HEK293 (cell line): ENCODE measurements at regions not wholly inside any gene's neighbourhood (a gene's known extent, or its start where the extent isn't known, plus 50 kb on each side); places are given as distances from the start of the nearest gene placed in this dataset.
"Not testable (repeated sequence)": the region's sequence is repeated elsewhere in the genome, so short reads cannot be mapped to it uniquely, and the experiment has no call there.

Experiments
- CTCF ChIA-PET: fragments of 350-600 bp; formaldehyde crosslinking; extraction: SDS; loops from one replicate; lab custom pipeline; 2021; ENCODE audit warnings: antibody characterized with exemption; lab: Yijun Ruan, JAX
- POLR2A ChIA-PET: fragments of 300-600 bp; formaldehyde crosslinking; extraction: SDS; loops from one replicate; lab custom pipeline; 2020; ENCODE audit warnings: antibody characterized with exemption, inconsistent platforms; lab: Yijun Ruan, JAX
- H3K27ac ChIP-seq: fragments of 200-500 bp; sonication (Bioruptor generic); 2 replicates; pipeline ENCODE4 v1.5.1; 2014; ENCODE audit warnings: low read depth, low read length, control low read depth, inconsistent platforms; ENCODE audit errors: extremely low read depth
- H3K36me3 ChIP-seq, 2 experiments: fragments of 200-500 bp in 1 of 2; sonication (Bioruptor generic) in 1 of 2; 1 replicate in 1 of 2; 2 replicates in 1 of 2; pipeline ENCODE4 v1.5.1; 2014 to 2017; ENCODE audit warnings: inconsistent platforms in 2 of 2, low read length in 2 of 2; ENCODE audit not compliant: control insufficient read depth in 2 of 2, insufficient read depth in 1 of 2
- H3K4me1 ChIP-seq: fragments of 200-500 bp; sonication (Bioruptor generic); 2 replicates; pipeline ENCODE4 v1.5.1; 2014; ENCODE audit warnings: mild to moderate bottlenecking, low read length, inconsistent platforms; ENCODE audit not compliant: control insufficient read depth, insufficient read depth
- H3K4me3 ChIP-seq: 2 replicates; pipeline ENCODE4 v1.5.1; 2011; ENCODE audit warnings: low read depth, mild to moderate bottlenecking, control low read depth, low read length, moderate library complexity
- H3K9me3 ChIP-seq: fragments of 200-500 bp; sonication (Bioruptor generic); 2 replicates; pipeline ENCODE4 v1.5.1; 2014; ENCODE audit warnings: low read depth, low read length, inconsistent platforms; ENCODE audit not compliant: control insufficient read depth, insufficient read depth
- GLI4 ChIP-seq: fragments of 450-650 bp; formaldehyde crosslinking; IDR thresholded peaks from 2 replicates; pipeline ENCODE4 v1.5.1; 2016; ENCODE audit warnings: missing biosample characterization, missing genetic modification characterization
- ZBTB1 ChIP-seq: fragments of 450-650 bp; formaldehyde crosslinking; IDR thresholded peaks from 2 replicates; pipeline ENCODE4 v1.5.1; 2016; ENCODE audit warnings: missing biosample characterization, missing genetic modification characterization
- ZBTB48 ChIP-seq: fragments of 450-650 bp; formaldehyde crosslinking; IDR thresholded peaks from 2 replicates; pipeline ENCODE4 v1.5.1; 2016; ENCODE audit warnings: missing biosample characterization, missing genetic modification characterization
- ZBTB8A ChIP-seq: fragments of 450-650 bp; formaldehyde crosslinking; IDR thresholded peaks from 2 replicates; pipeline ENCODE4 v1.5.1; 2016; ENCODE audit warnings: missing biosample characterization, missing genetic modification characterization
- ZNF169 ChIP-seq: fragments of 450-650 bp; formaldehyde crosslinking; IDR thresholded peaks from 2 replicates; pipeline ENCODE4 v1.5.1; 2016; ENCODE audit warnings: missing biosample characterization, missing genetic modification characterization
- ZNF19 ChIP-seq: fragments of 450-650 bp; formaldehyde crosslinking; IDR thresholded peaks from 2 replicates; pipeline ENCODE4; 2016; ENCODE audit warnings: missing biosample characterization, missing genetic modification characterization, low read depth
- ZNF23 ChIP-seq: fragments of 450-650 bp; formaldehyde crosslinking; IDR thresholded peaks from 2 replicates; pipeline ENCODE4 v1.5.1; 2016; ENCODE audit warnings: missing biosample characterization, missing genetic modification characterization, borderline replicate concordance
- ZNF274 ChIP-seq, 2 experiments: fragments of 200-500 bp in 1 of 2; fragments of 450-650 bp in 1 of 2; sonication (Bioruptor generic) in 1 of 2; formaldehyde crosslinking in 1 of 2; IDR thresholded peaks; 2 replicates each; pipeline versions ENCODE4 v1.5.1 to v1.6.1; 2014 to 2016; ENCODE audit warnings: borderline replicate concordance in 1 of 2, inconsistent platforms in 1 of 2, low read length in 1 of 2, missing biosample characterization in 1 of 2, missing genetic modification characterization in 1 of 2
- ZNF335 ChIP-seq: fragments of 450-650 bp; formaldehyde crosslinking; conservative IDR thresholded peaks from 2 replicates; pipeline ENCODE4 v1.5.1; 2016; ENCODE audit warnings: missing biosample characterization, missing genetic modification characterization
- ZNF37A ChIP-seq: fragments of 450-650 bp; IDR thresholded peaks from 2 replicates; pipeline ENCODE4 v1.5.1; 2018; ENCODE audit warnings: missing biosample characterization, missing genetic modification characterization
- ZNF501 ChIP-seq: fragments of 450-650 bp; formaldehyde crosslinking; IDR thresholded peaks from 2 replicates; pipeline ENCODE4 v1.5.1; 2016; ENCODE audit warnings: missing biosample characterization, missing genetic modification characterization
- ZNF623 ChIP-seq: fragments of 450-650 bp; formaldehyde crosslinking; IDR thresholded peaks from 2 replicates; pipeline ENCODE4 v1.5.1; 2016; ENCODE audit warnings: missing biosample characterization, missing genetic modification characterization
- TF ChIP-seq, protein P1 (sequence below): fragments of 450-650 bp; formaldehyde crosslinking; IDR thresholded peaks from 2 replicates; pipeline ENCODE4 v1.5.1; 2017; ENCODE audit warnings: missing biosample characterization, missing genetic modification characterization
- TF ChIP-seq, protein P2 (sequence below): fragments of 450-650 bp; formaldehyde crosslinking; IDR thresholded peaks from 2 replicates; pipeline ENCODE4 v1.5.1; 2016; ENCODE audit warnings: missing biosample characterization, missing genetic modification characterization
- TF ChIP-seq, protein P3 (sequence below): fragments of 450-650 bp; formaldehyde crosslinking; IDR thresholded peaks from 2 replicates; pipeline ENCODE4 v1.5.1; 2016; ENCODE audit warnings: missing biosample characterization, missing genetic modification characterization, borderline replicate concordance
- TF ChIP-seq, protein P4 (sequence below): fragments of 450-650 bp; formaldehyde crosslinking; IDR thresholded peaks from 2 replicates; pipeline ENCODE4 v1.5.1; 2017; ENCODE audit warnings: missing biosample characterization, missing genetic modification characterization
- TF ChIP-seq, protein P5 (sequence below): fragments of 450-650 bp; formaldehyde crosslinking; conservative IDR thresholded peaks from 2 replicates; pipeline ENCODE4 v1.5.1; 2016; ENCODE audit warnings: low read depth, missing biosample characterization, missing genetic modification characterization
- TF ChIP-seq, protein P6 (sequence below): fragments of 450-650 bp; formaldehyde crosslinking; IDR thresholded peaks from 2 replicates; pipeline ENCODE4 v1.5.1; 2016; ENCODE audit warnings: missing biosample characterization, missing genetic modification characterization

DNA sequence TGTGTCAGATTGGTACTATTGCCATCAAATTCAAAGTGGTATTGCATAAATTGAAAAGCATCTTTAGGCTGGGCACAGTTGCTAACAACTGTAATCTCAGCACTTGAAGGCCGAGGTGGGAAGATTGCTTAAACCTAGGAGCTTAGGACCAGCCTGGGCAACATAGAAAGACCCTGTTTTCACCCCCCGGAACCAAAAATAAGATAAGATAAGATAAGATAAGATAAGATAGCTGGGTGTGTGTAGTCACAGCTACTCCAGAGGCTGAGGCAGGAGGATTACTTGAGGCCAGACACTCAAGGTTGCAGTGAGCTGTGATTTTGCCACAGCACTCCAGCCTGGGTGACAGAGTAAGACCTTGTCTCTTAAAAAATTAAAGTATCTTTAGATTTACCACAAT, 297.9 kb upstream of the SEMA6A start:
- H3K27ac ChIP-seq, result no peak overlapping the region
- H3K9me3 ChIP-seq, result no peaks in the 10 kb centered on the region
- CTCF ChIA-PET, result no interaction called here
- H3K4me3 ChIP-seq, result no peak overlapping the region
- no peaks in the 10 kb centered on the region for H3K4me1 ChIP-seq
- TF ChIP-seq, protein P1, sequence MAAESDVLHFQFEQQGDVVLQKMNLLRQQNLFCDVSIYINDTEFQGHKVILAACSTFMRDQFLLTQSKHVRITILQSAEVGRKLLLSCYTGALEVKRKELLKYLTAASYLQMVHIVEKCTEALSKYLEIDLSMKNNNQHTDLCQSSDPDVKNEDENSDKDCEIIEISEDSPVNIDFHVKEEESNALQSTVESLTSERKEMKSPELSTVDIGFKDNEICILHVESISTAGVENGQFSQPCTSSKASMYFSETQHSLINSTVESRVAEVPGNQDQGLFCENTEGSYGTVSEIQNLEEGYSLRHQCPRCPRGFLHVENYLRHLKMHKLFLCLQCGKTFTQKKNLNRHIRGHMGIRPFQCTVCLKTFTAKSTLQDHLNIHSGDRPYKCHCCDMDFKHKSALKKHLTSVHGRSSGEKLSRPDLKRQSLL, result no peak
- TF ChIP-seq ZBTB8A (tag by site-specific recombination) (no peak), ZNF169 (tag by site-specific recombination) (no peak), ZBTB48 (no peak), ZNF335 (no peak), ZNF274 (IDR thresholded peaks at IDR 0.05; ENCODE audit: low read length) (no peak), ZNF274 (tag by site-specific recombination; IDR thresholded peaks at IDR 0.05; ENCODE audit: borderline replicate concordance) (no peak), ZNF23 (no peak), ZNF623 (tag by site-specific recombination) (no peak), ZBTB1 (tag by site-specific recombination) (no peak), ZNF501 (tag by site-specific recombination) (no peak), GLI4 (no peak), ZNF19 (tag by site-specific recombination) (no peak), ZNF37A (no peak)
- TF ChIP-seq, protein P2, sequence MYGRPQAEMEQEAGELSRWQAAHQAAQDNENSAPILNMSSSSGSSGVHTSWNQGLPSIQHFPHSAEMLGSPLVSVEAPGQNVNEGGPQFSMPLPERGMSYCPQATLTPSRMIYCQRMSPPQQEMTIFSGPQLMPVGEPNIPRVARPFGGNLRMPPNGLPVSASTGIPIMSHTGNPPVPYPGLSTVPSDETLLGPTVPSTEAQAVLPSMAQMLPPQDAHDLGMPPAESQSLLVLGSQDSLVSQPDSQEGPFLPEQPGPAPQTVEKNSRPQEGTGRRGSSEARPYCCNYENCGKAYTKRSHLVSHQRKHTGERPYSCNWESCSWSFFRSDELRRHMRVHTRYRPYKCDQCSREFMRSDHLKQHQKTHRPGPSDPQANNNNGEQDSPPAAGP, result no peak
- TF ChIP-seq, protein P3, sequence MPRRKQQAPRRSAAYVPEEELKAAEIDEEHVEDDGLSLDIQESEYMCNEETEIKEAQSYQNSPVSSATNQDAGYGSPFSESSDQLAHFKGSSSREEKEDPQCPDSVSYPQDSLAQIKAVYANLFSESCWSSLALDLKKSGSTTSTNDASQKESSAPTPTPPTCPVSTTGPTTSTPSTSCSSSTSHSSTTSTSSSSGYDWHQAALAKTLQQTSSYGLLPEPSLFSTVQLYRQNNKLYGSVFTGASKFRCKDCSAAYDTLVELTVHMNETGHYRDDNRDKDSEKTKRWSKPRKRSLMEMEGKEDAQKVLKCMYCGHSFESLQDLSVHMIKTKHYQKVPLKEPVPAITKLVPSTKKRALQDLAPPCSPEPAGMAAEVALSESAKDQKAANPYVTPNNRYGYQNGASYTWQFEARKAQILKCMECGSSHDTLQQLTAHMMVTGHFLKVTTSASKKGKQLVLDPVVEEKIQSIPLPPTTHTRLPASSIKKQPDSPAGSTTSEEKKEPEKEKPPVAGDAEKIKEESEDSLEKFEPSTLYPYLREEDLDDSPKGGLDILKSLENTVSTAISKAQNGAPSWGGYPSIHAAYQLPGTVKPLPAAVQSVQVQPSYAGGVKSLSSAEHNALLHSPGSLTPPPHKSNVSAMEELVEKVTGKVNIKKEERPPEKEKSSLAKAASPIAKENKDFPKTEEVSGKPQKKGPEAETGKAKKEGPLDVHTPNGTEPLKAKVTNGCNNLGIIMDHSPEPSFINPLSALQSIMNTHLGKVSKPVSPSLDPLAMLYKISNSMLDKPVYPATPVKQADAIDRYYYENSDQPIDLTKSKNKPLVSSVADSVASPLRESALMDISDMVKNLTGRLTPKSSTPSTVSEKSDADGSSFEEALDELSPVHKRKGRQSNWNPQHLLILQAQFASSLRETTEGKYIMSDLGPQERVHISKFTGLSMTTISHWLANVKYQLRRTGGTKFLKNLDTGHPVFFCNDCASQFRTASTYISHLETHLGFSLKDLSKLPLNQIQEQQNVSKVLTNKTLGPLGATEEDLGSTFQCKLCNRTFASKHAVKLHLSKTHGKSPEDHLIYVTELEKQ (tag by site-specific recombination), result no peak
- TF ChIP-seq, protein P4, sequence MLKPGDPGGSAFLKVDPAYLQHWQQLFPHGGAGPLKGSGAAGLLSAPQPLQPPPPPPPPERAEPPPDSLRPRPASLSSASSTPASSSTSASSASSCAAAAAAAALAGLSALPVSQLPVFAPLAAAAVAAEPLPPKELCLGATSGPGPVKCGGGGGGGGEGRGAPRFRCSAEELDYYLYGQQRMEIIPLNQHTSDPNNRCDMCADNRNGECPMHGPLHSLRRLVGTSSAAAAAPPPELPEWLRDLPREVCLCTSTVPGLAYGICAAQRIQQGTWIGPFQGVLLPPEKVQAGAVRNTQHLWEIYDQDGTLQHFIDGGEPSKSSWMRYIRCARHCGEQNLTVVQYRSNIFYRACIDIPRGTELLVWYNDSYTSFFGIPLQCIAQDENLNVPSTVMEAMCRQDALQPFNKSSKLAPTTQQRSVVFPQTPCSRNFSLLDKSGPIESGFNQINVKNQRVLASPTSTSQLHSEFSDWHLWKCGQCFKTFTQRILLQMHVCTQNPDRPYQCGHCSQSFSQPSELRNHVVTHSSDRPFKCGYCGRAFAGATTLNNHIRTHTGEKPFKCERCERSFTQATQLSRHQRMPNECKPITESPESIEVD (tag by site-specific recombination), result no peak
- TF ChIP-seq, protein P5, sequence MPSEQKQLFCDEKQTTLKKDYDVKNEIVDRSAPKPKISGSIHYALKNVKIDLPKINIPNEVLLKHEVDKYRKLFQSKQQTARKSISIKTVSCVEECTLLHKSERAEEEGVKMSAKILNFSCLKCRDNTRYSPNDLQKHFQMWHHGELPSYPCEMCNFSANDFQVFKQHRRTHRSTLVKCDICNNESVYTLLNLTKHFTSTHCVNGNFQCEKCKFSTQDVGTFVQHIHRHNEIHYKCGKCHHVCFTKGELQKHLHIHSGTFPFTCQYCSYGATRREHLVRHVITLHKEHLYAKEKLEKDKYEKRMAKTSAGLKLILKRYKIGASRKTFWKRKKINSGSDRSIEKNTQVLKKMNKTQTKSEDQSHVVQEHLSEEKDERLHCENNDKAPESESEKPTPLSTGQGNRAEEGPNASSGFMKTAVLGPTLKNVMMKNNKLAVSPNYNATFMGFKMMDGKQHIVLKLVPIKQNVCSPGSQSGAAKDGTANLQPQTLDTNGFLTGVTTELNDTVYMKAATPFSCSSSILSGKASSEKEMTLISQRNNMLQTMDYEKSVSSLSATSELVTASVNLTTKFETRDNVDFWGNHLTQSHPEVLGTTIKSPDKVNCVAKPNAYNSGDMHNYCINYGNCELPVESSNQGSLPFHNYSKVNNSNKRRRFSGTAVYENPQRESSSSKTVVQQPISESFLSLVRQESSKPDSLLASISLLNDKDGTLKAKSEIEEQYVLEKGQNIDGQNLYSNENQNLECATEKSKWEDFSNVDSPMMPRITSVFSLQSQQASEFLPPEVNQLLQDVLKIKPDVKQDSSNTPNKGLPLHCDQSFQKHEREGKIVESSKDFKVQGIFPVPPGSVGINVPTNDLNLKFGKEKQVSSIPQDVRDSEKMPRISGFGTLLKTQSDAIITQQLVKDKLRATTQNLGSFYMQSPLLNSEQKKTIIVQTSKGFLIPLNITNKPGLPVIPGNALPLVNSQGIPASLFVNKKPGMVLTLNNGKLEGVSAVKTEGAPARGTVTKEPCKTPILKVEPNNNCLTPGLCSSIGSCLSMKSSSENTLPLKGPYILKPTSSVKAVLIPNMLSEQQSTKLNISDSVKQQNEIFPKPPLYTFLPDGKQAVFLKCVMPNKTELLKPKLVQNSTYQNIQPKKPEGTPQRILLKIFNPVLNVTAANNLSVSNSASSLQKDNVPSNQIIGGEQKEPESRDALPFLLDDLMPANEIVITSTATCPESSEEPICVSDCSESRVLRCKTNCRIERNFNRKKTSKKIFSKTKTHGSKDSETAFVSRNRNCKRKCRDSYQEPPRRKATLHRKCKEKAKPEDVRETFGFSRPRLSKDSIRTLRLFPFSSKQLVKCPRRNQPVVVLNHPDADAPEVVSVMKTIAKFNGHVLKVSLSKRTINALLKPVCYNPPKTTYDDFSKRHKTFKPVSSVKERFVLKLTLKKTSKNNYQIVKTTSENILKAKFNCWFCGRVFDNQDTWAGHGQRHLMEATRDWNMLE (tag by site-specific recombination), result no peak
- TF ChIP-seq, protein P6, sequence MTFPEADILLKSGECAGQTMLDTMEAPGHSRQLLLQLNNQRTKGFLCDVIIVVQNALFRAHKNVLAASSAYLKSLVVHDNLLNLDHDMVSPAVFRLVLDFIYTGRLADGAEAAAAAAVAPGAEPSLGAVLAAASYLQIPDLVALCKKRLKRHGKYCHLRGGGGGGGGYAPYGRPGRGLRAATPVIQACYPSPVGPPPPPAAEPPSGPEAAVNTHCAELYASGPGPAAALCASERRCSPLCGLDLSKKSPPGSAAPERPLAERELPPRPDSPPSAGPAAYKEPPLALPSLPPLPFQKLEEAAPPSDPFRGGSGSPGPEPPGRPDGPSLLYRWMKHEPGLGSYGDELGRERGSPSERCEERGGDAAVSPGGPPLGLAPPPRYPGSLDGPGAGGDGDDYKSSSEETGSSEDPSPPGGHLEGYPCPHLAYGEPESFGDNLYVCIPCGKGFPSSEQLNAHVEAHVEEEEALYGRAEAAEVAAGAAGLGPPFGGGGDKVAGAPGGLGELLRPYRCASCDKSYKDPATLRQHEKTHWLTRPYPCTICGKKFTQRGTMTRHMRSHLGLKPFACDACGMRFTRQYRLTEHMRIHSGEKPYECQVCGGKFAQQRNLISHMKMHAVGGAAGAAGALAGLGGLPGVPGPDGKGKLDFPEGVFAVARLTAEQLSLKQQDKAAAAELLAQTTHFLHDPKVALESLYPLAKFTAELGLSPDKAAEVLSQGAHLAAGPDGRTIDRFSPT, result no peak
- POLR2A ChIA-PET, result no interaction called here
- H3K36me3 ChIP-seq, result no peaks in the 10 kb centered on the region

DNA sequence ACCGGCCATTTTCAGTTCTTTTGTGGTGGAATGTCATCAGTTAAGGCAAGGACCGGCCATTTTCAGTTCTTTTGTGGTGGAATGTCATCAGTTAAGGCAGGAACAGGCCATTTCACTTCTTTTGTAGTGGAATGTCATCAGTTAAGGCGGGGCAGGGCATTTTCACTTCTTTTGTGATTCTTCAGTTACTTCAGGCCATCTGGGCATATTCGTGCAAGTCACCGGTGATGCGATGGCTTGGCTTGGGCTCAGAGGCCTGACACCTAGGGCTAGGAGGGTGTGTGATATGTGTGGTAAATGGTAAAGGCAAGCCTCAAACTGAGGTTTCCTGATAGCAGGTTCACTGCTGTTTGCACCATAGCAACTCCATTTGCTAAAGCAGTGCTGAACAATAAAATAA, 293.2 kb upstream of the SEMA6A start:
- POLR2A ChIA-PET, H3K4me1 ChIP-seq, H3K9me3 ChIP-seq, H3K4me3 ChIP-seq, H3K36me3 ChIP-seq, CTCF ChIA-PET, H3K27ac ChIP-seq: not testable (repeated sequence)
